DMS114 treated with DMSO at 0.1 percent for 48 hours (cell line): ENCODE measurements at regions not wholly inside any gene's neighbourhood (a gene's known extent, or its start where the extent isn't known, plus 50 kb on each side); places are given as distances from the start of the nearest gene placed in this dataset.

ENCODE experiments used
- DNase-seq: peaks from one replicate; lab custom pipeline; 2025; ENCODE audit not compliant: unreplicated experiment; lab: John Stamatoyannopoulos, UW

DNA sequence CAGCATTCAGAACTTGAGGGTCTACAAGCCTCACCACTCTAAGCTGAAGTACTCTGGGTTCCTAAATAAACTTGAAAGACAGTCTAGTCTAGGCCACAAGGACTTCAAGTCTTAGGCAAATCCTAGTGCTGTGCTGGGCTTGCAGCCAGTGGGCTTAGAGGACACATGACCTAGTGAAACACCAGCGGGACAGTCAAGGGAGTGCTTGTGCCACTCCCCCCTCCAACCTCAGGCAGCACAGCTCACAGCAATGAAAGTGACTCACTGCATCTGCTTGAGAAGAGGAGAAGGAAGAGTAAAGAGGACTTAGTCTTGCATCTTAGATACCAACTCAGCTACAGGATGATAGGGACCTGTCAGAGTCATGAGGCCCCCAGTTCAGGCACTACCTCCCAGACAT lies 438.1 kb downstream of the IPO8 start:
- DNase-seq: no peak

- DNase-seq: no peak
Measured at GRCh38 chr12:30251546-30251945, 444.1 kb downstream of the IPO8 start.

DNA sequence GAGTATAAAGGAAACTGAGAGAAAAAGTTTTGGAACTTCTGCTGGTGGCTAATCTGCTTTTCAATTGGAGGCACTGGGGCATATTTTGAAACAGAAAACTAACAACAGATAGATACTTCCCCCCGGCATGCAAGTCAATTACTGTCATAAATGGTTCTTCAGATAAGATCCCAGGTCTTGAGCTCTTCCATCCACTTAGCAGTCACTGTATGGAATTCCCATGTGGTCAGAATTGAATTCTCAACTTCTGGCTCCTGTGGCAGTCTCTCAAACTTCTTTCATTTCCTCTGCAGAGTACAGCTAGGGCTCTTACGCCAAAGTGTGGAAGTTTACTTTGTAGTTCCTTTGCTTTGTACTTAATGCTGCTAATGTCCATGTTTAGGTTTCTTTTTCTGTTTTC lies 452.2 kb downstream of the IPO8 start:
- no peak for DNase-seq

DNA sequence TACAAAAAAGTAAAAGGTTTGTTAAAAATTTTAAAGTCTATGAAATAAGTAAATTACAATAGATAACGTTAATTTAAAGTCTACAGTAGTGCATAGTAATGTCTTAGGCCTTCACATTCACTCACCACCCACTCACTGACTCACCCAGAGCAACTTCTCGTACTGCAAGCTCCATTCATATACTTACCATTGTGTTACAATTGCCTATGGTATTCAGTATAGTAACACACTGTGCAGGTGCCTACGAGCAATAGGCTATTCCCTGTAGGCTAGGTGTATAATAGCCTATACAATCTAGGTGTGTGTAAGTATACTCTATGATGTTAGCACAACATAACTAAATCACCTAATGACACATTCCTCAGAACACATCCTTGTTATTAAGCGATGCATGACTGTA lies 435.3 kb upstream of the TMTC1 start:
- no peak for DNase-seq

DNA sequence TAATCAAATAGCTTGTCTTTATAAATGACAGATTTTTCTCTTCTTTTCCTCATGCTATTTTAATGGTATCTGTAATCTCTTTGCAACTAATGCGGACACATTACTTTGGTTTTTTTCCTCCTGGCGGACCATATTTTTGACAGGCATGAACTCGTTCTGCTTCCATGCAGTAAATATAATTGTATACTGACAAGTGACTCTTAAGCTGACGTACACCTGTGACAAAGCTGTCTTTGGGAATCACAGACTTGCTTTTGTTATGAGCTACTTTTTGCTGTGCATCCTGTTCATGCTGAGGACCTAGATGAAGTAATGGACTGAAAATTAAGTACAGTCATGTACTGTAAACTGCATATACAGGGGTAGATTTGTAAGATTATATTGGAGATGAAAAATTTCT lies 434.3 kb upstream of the TMTC1 start:
- no peak for DNase-seq

GRCh38 chr12:30213166-30213565 lies 429.4 kb upstream of the TMTC1 start:
- DNase-seq: no peak

GRCh38 chr12:30211743-30212142 lies 428.0 kb upstream of the TMTC1 start:
- DNase-seq: no peak

DNA sequence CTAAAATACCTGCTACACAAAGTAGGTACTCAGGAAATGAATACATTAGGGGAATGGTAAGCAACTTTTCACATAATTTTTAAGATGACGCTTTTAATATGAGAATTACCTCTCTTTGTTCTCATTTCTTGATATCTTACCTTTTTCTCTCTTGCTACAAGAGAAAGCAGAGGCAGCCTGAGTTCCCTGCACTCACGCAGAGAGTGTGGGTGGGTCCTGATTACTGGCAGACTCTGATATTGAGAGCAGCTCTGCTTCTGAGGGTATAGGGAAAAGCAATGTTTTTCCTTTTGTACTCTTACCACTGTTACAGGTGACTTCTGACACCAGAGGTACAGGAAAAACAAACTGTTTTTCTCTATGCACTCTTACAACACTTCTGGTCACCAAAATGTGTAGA lies 420.2 kb upstream of the TMTC1 start:
- no peak for DNase-seq

DNA sequence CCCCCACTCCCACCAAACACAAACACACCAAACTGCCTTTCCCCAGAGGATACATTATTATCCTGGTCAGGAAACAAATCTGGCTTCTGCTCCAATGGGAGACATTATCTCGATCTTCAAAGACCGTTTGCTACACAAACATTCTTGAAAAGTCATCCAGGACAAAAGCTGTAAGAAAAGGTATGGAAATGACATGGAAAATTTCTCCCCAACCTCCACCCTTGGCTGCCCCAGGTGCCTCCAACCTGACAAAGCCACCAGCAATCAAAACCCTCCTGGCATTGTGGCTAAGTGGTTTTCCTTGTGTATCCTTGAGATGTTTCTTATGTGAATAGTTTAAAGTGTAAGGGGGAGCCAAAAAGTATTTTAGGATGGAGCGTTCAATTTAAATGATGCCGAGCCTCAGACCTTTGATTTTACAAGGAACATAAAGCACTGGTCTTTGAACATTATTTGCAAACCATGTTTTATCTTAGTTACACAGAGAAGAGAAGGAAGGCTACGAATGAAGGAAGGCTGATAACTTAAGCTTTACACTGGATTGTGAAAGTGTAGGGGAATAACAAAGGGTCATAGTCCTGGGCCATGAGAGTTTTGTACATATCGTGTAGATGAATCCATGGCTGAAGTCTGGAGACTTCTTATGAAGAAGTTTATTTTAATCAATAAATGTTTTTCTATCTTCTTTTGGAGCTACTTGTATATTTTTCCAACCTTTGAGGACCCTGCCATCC lies 418.9 kb upstream of the TMTC1 start:
- DNase-seq: no peak

DNA sequence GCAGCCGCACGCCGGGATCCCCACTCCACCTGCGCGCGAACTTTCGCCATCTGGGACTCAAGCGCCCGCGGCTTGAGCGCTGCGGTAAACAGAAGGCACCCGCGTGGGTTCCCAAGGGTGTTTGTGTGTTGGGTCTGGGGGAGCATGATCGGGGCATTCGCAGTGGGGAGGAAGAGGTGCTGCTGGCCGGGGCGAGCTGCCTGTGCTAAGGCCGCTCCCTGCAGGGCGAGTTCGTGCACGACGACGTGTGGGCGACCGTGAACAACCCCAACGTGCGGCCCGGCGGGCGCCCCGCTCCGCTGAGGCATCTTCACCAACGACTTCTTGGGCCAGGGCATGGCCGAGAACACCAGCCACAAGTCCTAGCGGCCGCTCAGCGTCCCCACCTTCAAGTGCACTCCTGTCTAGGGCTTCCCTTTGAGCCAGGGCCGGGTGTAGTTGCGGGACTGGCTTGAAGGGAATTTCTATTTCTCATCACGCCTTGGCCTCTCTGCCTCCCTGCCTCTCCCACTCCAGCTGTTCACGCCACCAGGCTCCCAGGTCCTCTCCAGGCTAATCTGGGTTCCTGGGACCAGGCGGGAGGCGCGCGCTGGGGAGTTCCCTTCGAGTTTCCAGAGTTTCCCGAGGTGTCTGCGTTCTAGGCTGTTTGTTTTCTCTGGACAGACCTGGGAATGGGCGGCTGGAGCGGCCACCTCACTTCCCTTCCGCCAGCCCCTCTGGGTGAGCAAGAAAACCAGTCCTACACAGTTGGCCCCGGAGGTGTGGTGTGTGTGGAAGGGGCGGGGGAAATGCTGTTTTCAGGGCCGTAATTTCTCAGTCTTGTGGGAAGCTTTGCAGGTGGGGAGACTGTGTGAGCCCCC lies 417.8 kb upstream of the TMTC1 start:
- no peak for DNase-seq

- DNase-seq: no peak
Measured at GRCh38 chr12:30200864-30201263, 417.1 kb upstream of the TMTC1 start.

- DNase-seq: no peak
Measured at GRCh38 chr12:30197392-30198057, 413.8 kb upstream of the TMTC1 start.

GRCh38 chr12:30191696-30192455 lies 408.1 kb upstream of the TMTC1 start:
- no peak for DNase-seq

DNA sequence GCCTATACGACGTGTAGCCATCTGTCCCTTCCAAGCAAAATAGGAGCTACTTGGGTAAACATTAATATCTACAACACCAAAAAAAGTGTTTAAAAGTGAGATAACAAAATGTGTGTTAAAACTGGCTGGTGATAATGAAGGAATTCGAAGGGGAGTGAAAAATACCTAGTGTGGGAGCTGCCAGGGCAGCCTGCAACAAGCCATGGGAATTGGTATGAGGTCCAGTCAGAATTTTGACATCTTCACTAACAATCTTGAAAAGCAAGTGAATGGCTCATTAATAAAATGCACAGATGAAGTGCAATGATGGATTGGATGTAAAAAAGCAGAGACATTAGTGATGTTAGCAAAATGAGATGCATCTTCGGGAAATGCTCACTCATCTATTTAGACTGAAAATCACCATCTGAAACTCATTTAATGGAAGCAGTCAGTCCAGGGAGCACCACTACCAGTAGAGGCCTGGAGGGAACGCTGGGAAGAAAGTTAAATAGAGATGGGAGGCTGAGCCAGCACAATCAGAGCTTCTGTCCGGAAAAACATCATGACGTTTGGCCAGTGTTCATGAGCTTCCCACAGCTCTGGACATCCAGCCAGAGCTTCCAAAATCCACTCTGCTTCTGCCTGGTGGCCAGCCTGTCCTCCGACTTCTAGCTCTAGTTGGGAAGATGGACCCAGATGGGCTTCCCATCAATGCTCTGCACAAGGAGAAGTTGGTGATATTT lies 405.0 kb upstream of the TMTC1 start:
- no peak for DNase-seq

GRCh38 chr12:30187426-30187825 lies 403.7 kb upstream of the TMTC1 start:
- DNase-seq: no peak

DNA sequence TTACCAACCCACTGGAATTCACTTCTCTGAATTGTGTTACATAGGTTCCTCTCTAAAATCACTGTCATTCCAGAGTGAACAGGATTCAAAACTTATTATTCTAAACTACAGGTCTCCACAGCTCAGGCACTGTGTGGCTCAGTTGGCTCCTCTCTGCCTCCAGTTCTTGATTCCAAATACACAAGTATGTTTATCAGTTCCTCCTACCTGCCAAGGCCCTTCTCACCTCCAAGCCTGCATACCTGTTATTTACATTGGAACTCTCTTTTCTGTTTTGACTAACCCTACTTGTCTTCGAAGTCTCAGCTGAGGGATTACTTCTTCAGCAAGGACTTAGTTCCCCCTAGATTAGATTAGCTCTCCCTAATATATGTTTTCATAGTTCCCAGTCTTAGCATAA lies 397.6 kb upstream of the TMTC1 start:
- no peak for DNase-seq

- DNase-seq: no peak
Measured at GRCh38 chr12:30180602-30181001, 396.9 kb upstream of the TMTC1 start.

DNA sequence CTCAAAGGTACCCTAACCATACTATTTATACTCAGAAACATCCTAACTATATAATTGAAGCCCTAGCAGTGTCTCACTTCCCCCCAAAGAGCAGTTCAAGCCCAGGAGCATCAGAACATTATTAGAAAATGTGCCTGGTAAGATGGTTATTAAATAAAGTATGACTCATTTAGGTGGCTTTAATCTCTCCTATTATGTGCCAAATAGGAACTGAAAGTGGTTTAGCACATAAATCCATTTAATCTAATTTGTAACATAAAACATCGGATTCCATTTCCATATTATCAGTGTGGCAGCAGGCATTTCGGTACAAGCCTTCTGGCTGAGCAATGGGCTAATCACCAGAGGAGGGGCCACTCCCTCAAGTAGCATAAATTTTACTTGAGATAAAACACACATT lies 395.2 kb upstream of the TMTC1 start:
- no peak for DNase-seq

GRCh38 chr12:30169839-30170591 lies 386.3 kb upstream of the TMTC1 start:
- no peak for DNase-seq
